ENCODE measurements at regions not wholly inside any gene's neighbourhood (a gene's known extent, or its start where the extent isn't known, plus 50 kb on each side); places are given as distances from the start of the nearest gene placed in this dataset.

DNA sequence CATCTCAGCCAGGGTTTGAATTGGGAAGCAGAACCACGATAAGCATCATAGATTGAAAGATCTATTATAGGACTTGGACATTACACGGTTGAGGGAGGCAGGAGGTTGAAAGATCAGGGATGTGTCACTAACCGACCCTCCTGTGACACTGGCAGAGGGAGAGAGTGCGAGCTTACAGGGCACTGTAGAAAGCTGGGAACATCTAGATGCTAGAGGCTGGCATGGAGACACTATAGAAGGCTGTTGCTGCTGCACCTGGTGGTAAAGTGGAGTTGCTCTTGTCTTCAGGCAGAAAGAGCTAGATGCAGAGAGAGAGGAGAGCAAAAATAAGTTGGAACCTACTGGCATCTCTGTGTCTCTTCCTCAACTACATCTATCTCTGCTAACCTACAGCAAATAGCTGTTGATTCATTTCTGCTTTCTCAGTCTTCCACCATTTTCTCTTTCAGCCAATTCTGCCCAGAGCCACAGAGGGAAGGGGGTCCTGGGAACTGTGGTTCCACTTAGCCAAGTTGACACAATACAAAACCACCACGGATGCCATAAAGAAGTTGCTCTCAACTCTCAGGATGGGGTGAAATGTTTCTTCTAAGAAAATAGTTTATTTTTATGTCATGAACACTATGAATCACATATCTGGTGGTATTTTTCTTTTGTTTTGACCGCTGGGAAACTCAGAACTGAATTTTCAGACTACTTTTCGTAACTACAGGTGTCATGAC lies 155.9 kb downstream of the ZNF281 start:
- no peaks in the 10 kb centered on the region for H3K9me3 Mint-ChIP-seq
- Histone ChIP-seq H3K4me1 (ENCODE audit: control insufficient read depth in 2 of 2, insufficient read depth in 2 of 2, low read length in 2 of 2) (no peaks in the 10 kb centered on the region), H3K36me3 (ENCODE audit: control insufficient read depth in 2 of 3, insufficient read depth in 3 of 3, low read length in 3 of 3) (no peaks in the 10 kb centered on the region), H3K27ac (ENCODE audit: low read depth, low read length) (no peak overlapping the region), H3K4me3 (ENCODE audit: low read length) (no peak overlapping the region), H3K9me3 (ENCODE audit: control insufficient read depth in 2 of 3, low read length in 3 of 3) (no peaks in the 10 kb centered on the region), H3K27me3 (ENCODE audit: control insufficient read depth in 2 of 2, insufficient read depth in 2 of 2, low read length in 2 of 2) (no peaks in the 10 kb centered on the region)
- ATAC-seq (no peak), DNase-seq (peak in 1 of 9 donors; percentile 32)
- no peak overlapping the region for H3K4me3 Mint-ChIP-seq
- POLR2A ChIA-PET: no interaction called here
- no peaks in the 10 kb centered on the region for H3K36me3 Mint-ChIP-seq
- H3K4me1 Mint-ChIP-seq: peaks cover 0 to 11% (median 0%) of the 10 kb centered on the region in 7 donors
- no peak overlapping the region for H3K27ac Mint-ChIP-seq
- intact Hi-C loops (cut with micrococcal nuclease): no loop called here
- CTCF ChIA-PET: interaction anchor here (1.3 kb wide), 1 partner anchor 18 kb away, joined by 3 read pairs; no protein-coding TSS in a partner anchor
- H3K27me3 Mint-ChIP-seq: peaks cover 0 to 27% (median 0%) of the 10 kb centered on the region in 5 donors

DNA sequence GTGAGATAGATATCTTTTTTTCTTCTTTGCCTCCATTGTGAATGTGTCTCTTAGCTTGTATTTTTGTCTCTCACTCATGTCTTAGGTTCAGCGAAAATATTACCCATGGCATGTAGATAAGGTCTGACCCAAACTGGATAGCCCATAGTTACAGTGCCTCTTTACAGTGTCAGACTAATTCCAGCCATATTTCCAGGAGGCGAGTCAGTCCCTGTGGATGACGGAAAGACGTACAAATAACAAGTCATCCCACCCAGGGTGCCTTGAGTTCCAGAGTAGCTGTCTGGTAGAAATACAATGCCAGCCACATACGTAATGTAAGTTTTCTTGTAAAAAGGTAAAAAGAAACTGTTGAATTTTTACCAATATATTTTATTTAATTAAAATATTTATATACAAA lies 157.3 kb downstream of the ZNF281 start:
- Histone ChIP-seq H3K9me3 (ENCODE audit: control insufficient read depth in 2 of 3, low read length in 3 of 3) (no peaks in the 10 kb centered on the region), H3K4me1 (ENCODE audit: control insufficient read depth in 2 of 2, insufficient read depth in 2 of 2, low read length in 2 of 2) (no peaks in the 10 kb centered on the region), H3K36me3 (ENCODE audit: control insufficient read depth in 2 of 3, insufficient read depth in 3 of 3, low read length in 3 of 3) (no peaks in the 10 kb centered on the region), H3K27me3 (ENCODE audit: control insufficient read depth in 2 of 2, insufficient read depth in 2 of 2, low read length in 2 of 2) (no peaks in the 10 kb centered on the region), H3K4me3 (ENCODE audit: low read length) (no peak overlapping the region), H3K27ac (ENCODE audit: low read depth, low read length) (no peak overlapping the region)
- Mint-ChIP-seq H3K27me3 (peaks cover 0 to 40% (median 4%) of the 10 kb centered on the region in 5 donors), H3K4me3 (no peak overlapping the region), H3K27ac (no peak overlapping the region), H3K4me1 (peaks cover 0 to 11% (median 0%) of the 10 kb centered on the region in 7 donors), H3K36me3 (no peaks in the 10 kb centered on the region), H3K9me3 (no peaks in the 10 kb centered on the region)
- ATAC-seq (no peak), DNase-seq (no peak)
- intact Hi-C loops (cut with micrococcal nuclease): no loop called here
- POLR2A ChIA-PET: no interaction called here
- CTCF ChIA-PET: interaction anchor here (0.7 to 1.3 kb wide), 2 partner anchors 20 to 24 kb away, joined by 3 read pairs; no protein-coding TSS in a partner anchor

DNA sequence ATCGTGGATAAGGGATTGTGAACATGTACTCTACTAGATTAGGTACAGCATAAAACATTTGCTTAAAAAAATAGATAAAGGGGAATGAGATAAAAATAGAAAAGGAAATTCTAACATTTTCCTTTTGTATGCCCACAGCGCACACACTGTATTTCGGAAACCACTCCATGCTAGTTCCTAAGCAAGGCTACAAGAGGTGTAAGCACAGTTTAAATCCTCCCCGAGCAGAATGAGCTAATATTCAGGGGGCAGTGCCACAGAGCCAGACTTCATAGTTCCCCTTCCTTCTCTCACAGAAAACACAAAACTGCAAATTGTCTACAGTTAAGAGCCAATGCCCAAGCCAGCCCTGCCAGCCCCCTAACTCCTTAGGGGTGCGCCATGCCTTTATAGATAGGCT lies 159.4 kb downstream of the ZNF281 start:
- peaks cover 8 to 45% (median 13%) of the 10 kb centered on the region in 5 donors for H3K27me3 Mint-ChIP-seq
- no peak overlapping the region for H3K4me3 ChIP-seq (ENCODE audit: low read length)
- peaks cover 0 to under 1% (median 0%) of the 10 kb centered on the region in 5 donors for H3K36me3 Mint-ChIP-seq
- ChIA-PET CTCF (no interaction called here), POLR2A (no interaction called here)
- H3K27ac ChIP-seq (ENCODE audit: low read depth, low read length): no peak overlapping the region
- no peak overlapping the region for H3K4me3 Mint-ChIP-seq
- no peaks in the 10 kb centered on the region for H3K4me1 ChIP-seq (ENCODE audit: control insufficient read depth in 2 of 2, insufficient read depth in 2 of 2, low read length in 2 of 2)
- no peaks in the 10 kb centered on the region for H3K9me3 ChIP-seq (ENCODE audit: control insufficient read depth in 2 of 3, low read length in 3 of 3)
- no peaks in the 10 kb centered on the region for H3K36me3 ChIP-seq (ENCODE audit: control insufficient read depth in 2 of 3, insufficient read depth in 3 of 3, low read length in 3 of 3)
- peaks cover 0 to 11% (median 0%) of the 10 kb centered on the region in 7 donors for H3K4me1 Mint-ChIP-seq
- no peaks in the 10 kb centered on the region for H3K27me3 ChIP-seq (ENCODE audit: control insufficient read depth in 2 of 2, insufficient read depth in 2 of 2, low read length in 2 of 2)
- no peaks in the 10 kb centered on the region for H3K9me3 Mint-ChIP-seq
- no peak overlapping the region for H3K27ac Mint-ChIP-seq
- intact Hi-C loops (cut with micrococcal nuclease): no loop called here
- no peak for DNase-seq
- no peak for ATAC-seq

DNA sequence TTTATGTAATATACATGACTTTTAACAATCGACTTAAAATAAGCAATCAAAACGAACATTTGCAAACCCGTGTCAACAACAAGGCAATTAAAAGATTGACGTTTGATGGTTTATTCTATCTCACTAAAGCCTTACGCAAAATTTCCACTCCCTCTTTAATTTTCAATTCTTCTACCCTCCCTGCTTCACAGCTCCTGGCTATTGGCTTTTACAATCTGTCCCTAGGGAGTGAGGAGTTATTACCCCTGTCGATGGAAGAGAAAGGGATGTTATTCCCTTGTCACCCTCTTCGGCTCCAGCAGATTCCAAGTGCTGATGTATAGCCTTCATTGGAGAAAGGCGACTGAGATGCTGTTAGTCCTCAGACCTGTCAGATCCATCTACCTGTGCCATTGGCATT lies 161.3 kb downstream of the ZNF281 start:
- DNase-seq (no peak), ATAC-seq (no peak)
- ChIA-PET CTCF (no interaction called here), POLR2A (no interaction called here)
- peaks cover 0 to 3% (median 0%) of the 10 kb centered on the region in 5 donors for H3K36me3 Mint-ChIP-seq
- Histone ChIP-seq H3K27me3 (ENCODE audit: control insufficient read depth in 2 of 2, insufficient read depth in 2 of 2, low read length in 2 of 2) (no peaks in the 10 kb centered on the region), H3K4me3 (ENCODE audit: low read length) (no peak overlapping the region), H3K36me3 (ENCODE audit: control insufficient read depth in 2 of 3, insufficient read depth in 3 of 3, low read length in 3 of 3) (no peaks in the 10 kb centered on the region), H3K9me3 (ENCODE audit: control insufficient read depth in 2 of 3, low read length in 3 of 3) (no peaks in the 10 kb centered on the region), H3K4me1 (ENCODE audit: control insufficient read depth in 2 of 2, insufficient read depth in 2 of 2, low read length in 2 of 2) (no peaks in the 10 kb centered on the region), H3K27ac (ENCODE audit: low read depth, low read length) (no peak overlapping the region)
- H3K27ac Mint-ChIP-seq: no peak overlapping the region
- H3K4me1 Mint-ChIP-seq: peaks cover 0 to 4% (median 0%) of the 10 kb centered on the region in 7 donors
- H3K27me3 Mint-ChIP-seq: peaks cover 17 to 54% (median 22%) of the 10 kb centered on the region in 5 donors
- H3K9me3 Mint-ChIP-seq: peaks cover 0 to 2% (median 0%) of the 10 kb centered on the region in 11 donors
- H3K4me3 Mint-ChIP-seq: no peak overlapping the region
- intact Hi-C loops (cut with micrococcal nuclease): no loop called here

DNA sequence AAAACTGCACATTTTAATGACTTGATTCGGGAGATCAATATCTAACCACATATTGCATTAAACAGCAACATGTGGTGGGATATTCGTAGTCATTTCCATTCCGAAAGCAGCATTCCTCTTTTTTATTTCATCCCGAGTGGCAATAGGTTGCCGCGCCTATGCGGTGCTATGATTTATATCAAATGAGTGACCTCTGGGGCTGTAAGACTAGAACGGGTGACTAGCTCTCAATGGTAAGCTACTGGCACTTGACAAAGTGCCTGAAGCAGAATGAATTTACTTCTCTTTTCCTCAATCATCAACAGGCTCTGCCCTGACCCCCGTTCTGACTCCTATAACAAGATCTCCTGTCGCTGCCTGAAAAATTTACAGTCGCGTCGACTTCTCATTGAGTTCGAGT lies 162.3 kb downstream of the ZNF281 start:
- Mint-ChIP-seq H3K4me3 (no peak overlapping the region), H3K27me3 (peaks cover 17 to 61% (median 22%) of the 10 kb centered on the region in 5 donors), H3K9me3 (peaks cover 0 to 2% (median 0%) of the 10 kb centered on the region in 11 donors), H3K36me3 (peaks cover 0 to 3% (median 0%) of the 10 kb centered on the region in 5 donors), H3K4me1 (peaks cover 0 to 4% (median 0%) of the 10 kb centered on the region in 7 donors), H3K27ac (no peak overlapping the region)
- ChIA-PET POLR2A (no interaction called here), CTCF (no interaction called here)
- H3K27ac ChIP-seq (ENCODE audit: low read depth, low read length): no peak overlapping the region
- intact Hi-C loops (cut with micrococcal nuclease): no loop called here
- H3K4me1 ChIP-seq (ENCODE audit: control insufficient read depth in 2 of 2, insufficient read depth in 2 of 2, low read length in 2 of 2): no peaks in the 10 kb centered on the region
- H3K27me3 ChIP-seq (ENCODE audit: control insufficient read depth in 2 of 2, insufficient read depth in 2 of 2, low read length in 2 of 2): no peaks in the 10 kb centered on the region
- H3K9me3 ChIP-seq (ENCODE audit: control insufficient read depth in 2 of 3, low read length in 3 of 3): no peaks in the 10 kb centered on the region
- ATAC-seq (peak; percentile 27), DNase-seq (no peak)
- H3K36me3 ChIP-seq (ENCODE audit: control insufficient read depth in 2 of 3, insufficient read depth in 3 of 3, low read length in 3 of 3): no peaks in the 10 kb centered on the region
- H3K4me3 ChIP-seq (ENCODE audit: low read length): no peak overlapping the region

DNA sequence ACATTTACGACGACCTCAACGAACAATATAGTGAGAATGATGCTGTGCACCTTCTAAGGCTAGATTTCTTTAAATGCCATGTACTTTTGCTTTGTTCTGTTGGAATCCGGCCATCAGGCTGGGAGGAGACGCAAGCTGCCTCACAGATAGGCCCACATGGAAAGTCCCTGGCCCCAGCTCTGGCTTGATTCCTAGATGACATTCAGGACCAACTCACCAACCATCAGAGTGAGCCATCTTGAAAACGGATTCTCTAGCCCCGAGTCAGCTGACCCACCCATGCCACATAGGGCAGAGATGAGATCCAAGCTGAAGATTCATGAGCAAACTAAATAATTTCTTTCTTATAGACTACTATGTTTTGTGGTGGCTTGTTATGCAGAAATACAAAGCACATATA lies 164.4 kb downstream of the ZNF281 start:
- Mint-ChIP-seq H3K4me3 (no peak overlapping the region), H3K27me3 (peaks cover 16 to 68% (median 31%) of the 10 kb centered on the region in 5 donors), H3K27ac (no peak overlapping the region), H3K9me3 (peaks cover 0 to 2% (median 0%) of the 10 kb centered on the region in 11 donors), H3K36me3 (peaks cover 0 to 3% (median 0%) of the 10 kb centered on the region in 5 donors), H3K4me1 (peaks cover 2 to 13% (median 9%) of the 10 kb centered on the region in 7 donors)
- H3K4me3 ChIP-seq (ENCODE audit: low read length): no peak overlapping the region
- DNase-seq: no peak
- ATAC-seq: no peak
- intact Hi-C loops (cut with micrococcal nuclease): no loop called here
- H3K27me3 ChIP-seq (ENCODE audit: control insufficient read depth in 2 of 2, insufficient read depth in 2 of 2, low read length in 2 of 2): no peaks in the 10 kb centered on the region
- CTCF ChIA-PET: interaction anchor here (1.2 kb wide), 2 partner anchors 14 to 15 kb away, joined by 3 read pairs; no protein-coding TSS in a partner anchor
- POLR2A ChIA-PET: no interaction called here
- no peaks in the 10 kb centered on the region for H3K4me1 ChIP-seq (ENCODE audit: control insufficient read depth in 2 of 2, insufficient read depth in 2 of 2, low read length in 2 of 2)
- H3K9me3 ChIP-seq (ENCODE audit: control insufficient read depth in 2 of 3, low read length in 3 of 3): no peaks in the 10 kb centered on the region
- no peaks in the 10 kb centered on the region for H3K36me3 ChIP-seq (ENCODE audit: control insufficient read depth in 2 of 3, insufficient read depth in 3 of 3, low read length in 3 of 3)
- no peak overlapping the region for H3K27ac ChIP-seq (ENCODE audit: low read depth, low read length)

DNA sequence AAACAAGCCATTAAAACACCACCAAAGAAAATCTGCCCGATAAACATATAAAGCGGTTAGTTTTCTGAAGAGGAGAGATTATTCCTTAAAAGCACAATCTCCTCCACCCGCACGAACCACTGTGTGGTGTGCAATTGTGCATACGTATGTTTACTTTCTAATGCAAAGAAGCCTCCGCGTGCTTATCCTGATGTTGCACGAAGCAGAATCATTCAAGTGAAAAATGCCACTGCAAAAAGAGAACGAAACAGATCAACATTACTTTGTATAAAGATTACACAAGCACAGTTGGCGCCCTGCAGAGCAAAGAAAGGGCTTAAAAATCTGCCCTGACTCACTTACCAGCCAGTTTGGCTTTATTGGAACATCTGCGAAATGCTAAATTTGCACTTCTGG lies 166.8 kb downstream of the ZNF281 start:
- Histone ChIP-seq H3K36me3 (ENCODE audit: control insufficient read depth in 2 of 3, insufficient read depth in 3 of 3, low read length in 3 of 3) (no peaks in the 10 kb centered on the region), H3K27me3 (ENCODE audit: control insufficient read depth in 2 of 2, insufficient read depth in 2 of 2, low read length in 2 of 2) (no peaks in the 10 kb centered on the region), H3K4me1 (ENCODE audit: control insufficient read depth in 2 of 2, insufficient read depth in 2 of 2, low read length in 2 of 2) (no peaks in the 10 kb centered on the region), H3K27ac (ENCODE audit: low read depth, low read length) (no peak overlapping the region), H3K9me3 (ENCODE audit: control insufficient read depth in 2 of 3, low read length in 3 of 3) (no peaks in the 10 kb centered on the region), H3K4me3 (ENCODE audit: low read length) (no peak overlapping the region)
- DNase-seq (no peak), ATAC-seq (no peak)
- H3K27me3 Mint-ChIP-seq: peaks cover 13 to 56% (median 34%) of the 10 kb centered on the region in 5 donors
- intact Hi-C loops (cut with micrococcal nuclease): loop anchor here in 1 of 2 donors (5.0 kb wide), 1 partner anchor 91 kb away; no protein-coding TSS in a partner anchor
- H3K4me3 Mint-ChIP-seq: no peak overlapping the region
- H3K27ac Mint-ChIP-seq: no peak overlapping the region
- POLR2A ChIA-PET: no interaction called here
- peaks cover 4 to 20% (median 11%) of the 10 kb centered on the region in 7 donors for H3K4me1 Mint-ChIP-seq
- CTCF ChIA-PET: interaction anchor here (0.8 kb wide), 1 partner anchor 41 kb away, joined by 3 read pairs; no protein-coding TSS in a partner anchor
- H3K36me3 Mint-ChIP-seq: peaks cover 0 to 3% (median 0%) of the 10 kb centered on the region in 5 donors
- peaks cover 0 to 2% (median 0%) of the 10 kb centered on the region in 11 donors for H3K9me3 Mint-ChIP-seq

All from naive thymus-derived CD4-positive, alpha-beta T cell (primary cell).